ENCODE measurements at regions not wholly inside any gene's neighbourhood (a gene's known extent, or its start where the extent isn't known, plus 50 kb on each side); places are given as distances from the start of the nearest gene placed in this dataset.

DNA sequence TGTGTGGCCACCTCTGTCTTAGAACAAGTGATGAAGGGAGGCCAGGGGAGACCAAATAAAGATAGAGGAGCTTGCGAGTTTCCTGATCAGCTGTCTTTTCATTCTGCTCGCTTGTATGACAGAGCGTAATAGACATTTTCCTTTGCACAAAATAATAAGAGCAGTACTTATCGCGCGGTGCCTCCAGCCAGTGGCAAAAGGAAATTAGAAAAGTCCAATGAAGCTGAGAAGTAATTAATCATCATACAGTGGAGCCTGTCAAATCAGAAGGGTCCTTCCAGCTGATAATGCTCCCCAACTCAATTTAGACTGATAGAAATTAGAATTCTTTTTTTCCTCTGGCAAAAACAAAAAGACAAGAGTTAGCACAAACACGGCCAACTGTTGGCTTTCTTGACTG is 307.0 kb upstream of the IRX5 start:
- Histone ChIP-seq H3K4me1 (no peaks in the 10 kb centered on the region), H3K4me3 (no peak overlapping the region), H3K27ac (no peak overlapping the region), H3K36me3 (no peaks in the 10 kb centered on the region), H3K27me3 (no peaks in the 10 kb centered on the region), H3K9me3 (no peaks in the 10 kb centered on the region)
- TF ChIP-seq, protein P1, sequence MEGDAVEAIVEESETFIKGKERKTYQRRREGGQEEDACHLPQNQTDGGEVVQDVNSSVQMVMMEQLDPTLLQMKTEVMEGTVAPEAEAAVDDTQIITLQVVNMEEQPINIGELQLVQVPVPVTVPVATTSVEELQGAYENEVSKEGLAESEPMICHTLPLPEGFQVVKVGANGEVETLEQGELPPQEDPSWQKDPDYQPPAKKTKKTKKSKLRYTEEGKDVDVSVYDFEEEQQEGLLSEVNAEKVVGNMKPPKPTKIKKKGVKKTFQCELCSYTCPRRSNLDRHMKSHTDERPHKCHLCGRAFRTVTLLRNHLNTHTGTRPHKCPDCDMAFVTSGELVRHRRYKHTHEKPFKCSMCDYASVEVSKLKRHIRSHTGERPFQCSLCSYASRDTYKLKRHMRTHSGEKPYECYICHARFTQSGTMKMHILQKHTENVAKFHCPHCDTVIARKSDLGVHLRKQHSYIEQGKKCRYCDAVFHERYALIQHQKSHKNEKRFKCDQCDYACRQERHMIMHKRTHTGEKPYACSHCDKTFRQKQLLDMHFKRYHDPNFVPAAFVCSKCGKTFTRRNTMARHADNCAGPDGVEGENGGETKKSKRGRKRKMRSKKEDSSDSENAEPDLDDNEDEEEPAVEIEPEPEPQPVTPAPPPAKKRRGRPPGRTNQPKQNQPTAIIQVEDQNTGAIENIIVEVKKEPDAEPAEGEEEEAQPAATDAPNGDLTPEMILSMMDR (IDR thresholded peaks at IDR 0.05) = no peak
- DNase-seq (ENCODE audit: low spot score) = no peak

DNA sequence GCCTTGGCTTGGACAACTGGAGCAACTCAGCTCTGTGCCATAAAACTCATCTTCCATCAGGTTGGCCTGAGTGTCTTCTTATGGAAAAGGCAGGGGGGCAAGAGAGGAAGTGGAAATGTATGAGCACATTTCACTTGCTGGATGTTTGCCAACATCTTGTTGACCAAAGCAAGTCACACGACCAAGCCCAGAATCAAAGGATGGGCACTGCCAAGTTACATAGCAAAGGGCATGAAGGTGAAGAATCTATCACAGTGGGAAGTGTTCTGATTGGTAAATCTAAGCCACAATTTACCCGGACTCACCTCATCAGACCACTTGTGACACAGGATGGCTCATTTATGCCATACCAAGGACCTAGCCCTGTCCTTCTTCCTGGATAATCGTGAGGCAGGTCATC is 310.5 kb upstream of the IRX5 start:
- no peak for DNase-seq (ENCODE audit: low spot score)
- Histone ChIP-seq H3K9me3 (no peaks in the 10 kb centered on the region), H3K27me3 (no peaks in the 10 kb centered on the region), H3K4me3 (no peak overlapping the region), H3K27ac (no peak overlapping the region), H3K36me3 (no peaks in the 10 kb centered on the region), H3K4me1 (no peaks in the 10 kb centered on the region)
- TF ChIP-seq, protein P1 (IDR thresholded peaks at IDR 0.05) = no peak

DNA sequence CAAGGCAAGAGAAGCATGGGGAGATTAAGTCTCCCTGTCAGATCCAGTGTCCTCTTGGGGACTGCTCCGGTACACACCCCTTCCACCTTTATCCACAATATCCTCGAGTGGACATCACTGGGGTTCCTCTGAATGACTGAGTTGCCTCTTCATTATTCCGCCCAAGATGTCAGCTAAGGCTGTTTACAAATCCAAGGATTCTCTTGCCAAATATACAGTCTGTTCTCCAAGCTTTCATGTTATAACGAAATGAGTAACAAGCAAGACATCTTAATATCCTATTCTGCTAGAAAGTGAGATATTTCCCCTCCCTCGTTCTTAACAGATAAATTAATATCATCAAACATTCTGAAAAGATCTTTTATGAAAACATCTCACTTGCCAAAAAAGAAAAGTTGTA is 314.1 kb upstream of the IRX5 start:
- H3K27me3 ChIP-seq = no peaks in the 10 kb centered on the region
- TF ChIP-seq, protein P1 (IDR thresholded peaks at IDR 0.05) = no peak
- H3K36me3 ChIP-seq = no peaks in the 10 kb centered on the region
- no peaks in the 10 kb centered on the region for H3K4me1 ChIP-seq
- H3K9me3 ChIP-seq = no peaks in the 10 kb centered on the region
- H3K4me3 ChIP-seq = no peak overlapping the region
- no peak overlapping the region for H3K27ac ChIP-seq
- DNase-seq (ENCODE audit: low spot score) = no peak

DNA sequence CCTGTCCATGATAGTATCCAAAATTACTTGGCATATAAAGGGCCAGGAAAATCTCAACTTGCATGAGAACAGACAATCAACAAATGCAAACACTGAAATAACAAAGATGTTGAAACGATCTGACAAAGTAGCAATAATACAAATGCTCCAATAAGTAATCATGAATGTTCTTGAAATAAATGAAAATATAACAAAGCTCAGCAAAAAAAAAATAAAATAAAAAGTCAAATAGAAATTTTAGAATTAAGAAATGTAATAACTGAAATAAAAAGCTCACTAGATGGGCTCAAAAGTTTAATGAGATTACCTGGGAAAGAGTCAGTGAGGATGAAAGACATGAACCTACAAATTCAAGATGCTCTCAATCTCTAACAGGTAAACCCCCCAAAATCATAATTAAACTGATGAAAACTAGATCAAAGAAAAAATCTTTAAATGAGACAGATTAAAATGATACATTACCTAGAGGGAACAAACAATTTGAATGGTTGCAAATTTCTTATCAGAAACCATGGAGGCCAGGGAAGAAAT is 319.0 kb upstream of the IRX3 start:
- H3K4me1 ChIP-seq = no peaks in the 10 kb centered on the region
- no peak overlapping the region for H3K27ac ChIP-seq
- H3K36me3 ChIP-seq = no peaks in the 10 kb centered on the region
- no peak overlapping the region for H3K4me3 ChIP-seq
- DNase-seq (ENCODE audit: low spot score) = no peak
- H3K27me3 ChIP-seq = no peaks in the 10 kb centered on the region
- peaks cover 0 to 53% of the 10 kb centered on the region in 2 donors for H3K9me3 ChIP-seq
- TF ChIP-seq, protein P1 (IDR thresholded peaks at IDR 0.05) = no peak

DNA sequence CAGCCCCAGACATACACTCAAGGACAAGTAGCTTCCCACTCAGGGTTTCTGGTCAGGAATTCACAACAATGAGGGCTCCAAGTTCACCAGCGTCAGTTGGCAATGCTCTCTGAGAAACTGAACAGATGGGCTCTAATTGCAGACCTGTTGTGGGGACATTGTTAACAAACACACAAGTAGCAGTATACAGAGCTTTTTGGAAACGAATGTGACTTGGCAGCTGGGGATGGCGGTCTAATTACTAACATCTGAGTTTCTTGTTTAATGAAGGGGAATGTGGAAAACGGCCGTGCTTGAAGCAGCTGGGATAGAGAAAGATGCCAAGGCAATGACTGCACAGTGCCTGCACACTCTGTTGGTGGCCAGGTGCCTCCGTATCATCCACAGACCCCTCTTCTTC is 316.1 kb upstream of the IRX3 start:
- TF ChIP-seq, protein P1 (IDR thresholded peaks at IDR 0.05) = no peak

DNA sequence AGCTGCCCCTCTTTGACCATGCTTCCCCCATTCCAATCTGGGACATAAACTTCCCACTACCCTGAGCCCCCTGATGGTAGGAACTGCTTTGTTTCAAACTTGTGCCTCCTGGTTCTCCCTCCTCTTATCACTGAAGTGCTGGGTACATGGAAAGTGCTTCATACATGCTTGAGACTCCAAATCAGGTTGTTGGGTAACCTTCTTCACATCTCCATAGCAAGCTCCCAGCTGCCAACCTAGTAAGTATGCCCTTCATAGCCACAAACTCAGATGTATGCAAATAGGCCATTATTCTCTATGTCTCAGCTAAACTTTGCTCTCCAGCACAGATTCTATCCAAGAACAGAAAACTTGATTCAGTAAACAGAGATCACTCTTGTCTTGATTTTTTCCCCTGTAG is 310.6 kb upstream of the IRX3 start:
- DNase-seq (ENCODE audit: low spot score) = no peak
- TF ChIP-seq, protein P1 (IDR thresholded peaks at IDR 0.05) = no peak

More for the DNA sequence above, 316.1 kb upstream of the IRX3 start:
- H3K9me3 ChIP-seq = peaks cover 0 to 37% of the 10 kb centered on the region in 2 donors
- no peak overlapping the region for H3K4me3 ChIP-seq
- DNase-seq (ENCODE audit: low spot score) = no peak
- no peaks in the 10 kb centered on the region for H3K4me1 ChIP-seq
- H3K27me3 ChIP-seq = no peaks in the 10 kb centered on the region
- no peak overlapping the region for H3K27ac ChIP-seq
- no peaks in the 10 kb centered on the region for H3K36me3 ChIP-seq

More for the DNA sequence above, 310.6 kb upstream of the IRX3 start:
- H3K9me3 ChIP-seq = peaks cover 0 to 9% of the 10 kb centered on the region in 2 donors
- no peak overlapping the region for H3K27ac ChIP-seq
- no peak overlapping the region for H3K4me3 ChIP-seq
- H3K36me3 ChIP-seq = no peaks in the 10 kb centered on the region
- H3K4me1 ChIP-seq = no peaks in the 10 kb centered on the region
- no peaks in the 10 kb centered on the region for H3K27me3 ChIP-seq
